Right cardiac atrium (tissue), 5 donors: ENCODE measurements at regions not wholly inside any gene's neighbourhood (a gene's known extent, or its start where the extent isn't known, plus 50 kb on each side); places are given as distances from the start of the nearest gene placed in this dataset.

Source experiments
- ATAC-seq, 2 donors: fragments of 200-7000 bp; cut with Tn5 transposase; one replicate each; pipeline versions ENCODE4 v1.8.0 to v1.9.1; 2020; ENCODE audit warnings: moderate library complexity in 2 of 2, mild to moderate bottlenecking in 1 of 2
- DNase-seq, 3 donors: peaks; one replicate each; pipeline ENCODE4 v3.0.0-alpha.2; 2020
- H3K27ac ChIP-seq: one replicate; pipeline ENCODE4 v1.5.1; 2013; ENCODE audit warnings: mild to moderate bottlenecking, low read length, control low read depth, moderate library complexity
- H3K27me3 ChIP-seq: one replicate; pipeline ENCODE4 v1.6.1; 2013; ENCODE audit not compliant: control insufficient read depth, insufficient read depth
- H3K4me1 ChIP-seq: one replicate; pipeline ENCODE4 v1.6.1; 2013; ENCODE audit warnings: low read length; ENCODE audit not compliant: control insufficient read depth, insufficient read depth
- H3K4me3 ChIP-seq: one replicate; pipeline ENCODE4 v1.5.1; 2013; ENCODE audit warnings: low read length, control low read depth
- H3K9me3 ChIP-seq: one replicate; pipeline ENCODE4 v1.6.1; 2013; ENCODE audit warnings: low read length; ENCODE audit not compliant: control insufficient read depth
- WGBS: extraction: QIAGEN DNeasy Blood & Tissue Kit; methylation state at CpG from one replicate; pipeline ENCODE4 v1.1.7; 2013; 5-methylcytosine and 5-hydroxymethylcytosine counted together
- intact Hi-C, 4 donors: fragments of 100-400 bp; cut with DNase I; formaldehyde crosslinking; loops; one replicate each; pipeline versions ENCODE4 v1.11.0 to v1.14.0; 2022 to 2023
- donor health status: healthy with polysubstance abuse.
- donor health status: DM: no; HTN: yes; CAD: no.
- donor health status: DM: no; HTN: no; CAD: no.
- donor health status: DM: no; HTN: yes; CAD: no; lungs with severe emphysema.
- donor health status: DM: yes; HTN: yes; CAD: no.

GRCh38 chr10:78830062-78830975 lies 238.4 kb upstream of the ZMIZ1 start:
- no peak overlapping the region for H3K4me3 ChIP-seq
- WGBS = 66% methylated on average over 7 of the region's 7 CpGs
- H3K27ac ChIP-seq = no peak overlapping the region
- no peaks in the 10 kb centered on the region for H3K27me3 ChIP-seq
- ATAC-seq (no peak), DNase-seq (no peak)
- intact Hi-C loops = no loop called here
- H3K9me3 ChIP-seq = peaks cover 2% of the 10 kb centered on the region
- no peaks in the 10 kb centered on the region for H3K4me1 ChIP-seq

DNA sequence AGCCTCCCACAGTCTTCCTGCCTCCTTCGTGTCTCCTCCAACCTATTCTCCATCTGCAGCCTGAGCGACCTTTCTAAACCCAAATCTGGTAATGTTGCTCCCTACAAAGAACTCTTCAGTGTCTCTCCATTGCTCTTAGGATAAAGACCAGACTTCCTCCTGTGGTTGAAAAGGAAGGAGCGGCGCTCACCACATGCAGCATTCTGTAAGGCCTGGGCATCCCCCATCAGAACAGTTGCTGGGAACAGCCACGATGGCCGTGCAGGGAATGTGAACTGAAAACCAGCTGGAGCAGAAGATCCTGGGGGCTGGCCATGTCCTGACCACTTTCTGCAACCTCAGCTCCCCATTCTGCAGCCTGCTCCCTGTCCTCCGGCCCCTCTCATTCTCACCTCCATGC lies 237.8 kb upstream of the ZMIZ1 start:
- WGBS = 68% methylated on average over 7 of the region's 7 CpGs
- intact Hi-C loops = no loop called here
- H3K27me3 ChIP-seq = no peaks in the 10 kb centered on the region
- no peak overlapping the region for H3K27ac ChIP-seq
- H3K4me1 ChIP-seq = no peaks in the 10 kb centered on the region
- ATAC-seq (no peak), DNase-seq (no peak)
- peaks cover 2% of the 10 kb centered on the region for H3K9me3 ChIP-seq
- H3K4me3 ChIP-seq = no peak overlapping the region

- H3K9me3 ChIP-seq = peaks cover 2% of the 10 kb centered on the region
- 41% methylated on average over 8 of the region's 8 CpGs for WGBS
- no peak overlapping the region for H3K27ac ChIP-seq
- intact Hi-C loops = no loop called here
- H3K4me1 ChIP-seq = no peaks in the 10 kb centered on the region
- H3K4me3 ChIP-seq = no peak overlapping the region
- ATAC-seq (peak; percentile 54 to 58), DNase-seq (no peak)
- no peaks in the 10 kb centered on the region for H3K27me3 ChIP-seq
These were observed 237.3 kb upstream of the ZMIZ1 start for GRCh38 chr10:78831461-78831860.

DNA sequence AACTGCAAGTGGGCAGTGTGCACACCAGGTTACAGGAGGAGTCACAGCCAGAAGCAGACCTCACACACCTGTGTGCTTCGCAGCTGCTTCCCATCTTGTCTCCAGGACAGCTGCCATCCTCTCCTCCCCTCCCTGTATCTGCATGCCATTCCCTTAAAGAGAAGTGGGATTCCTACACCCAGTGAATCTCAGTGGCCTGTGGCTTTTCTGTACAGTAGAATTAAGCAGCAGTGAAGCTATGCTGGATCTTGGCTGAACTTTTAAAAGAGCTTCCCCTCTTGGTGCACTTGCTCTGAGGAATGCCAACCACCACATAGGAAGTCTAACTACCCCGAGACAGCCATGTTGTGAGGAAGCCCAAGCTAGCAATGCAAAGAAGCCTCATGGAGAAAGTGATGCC lies 236.5 kb upstream of the ZMIZ1 start:
- no peak overlapping the region for H3K4me3 ChIP-seq
- peaks cover 2% of the 10 kb centered on the region for H3K9me3 ChIP-seq
- ATAC-seq (no peak), DNase-seq (no peak)
- H3K27me3 ChIP-seq = no peaks in the 10 kb centered on the region
- no peaks in the 10 kb centered on the region for H3K4me1 ChIP-seq
- intact Hi-C loops = no loop called here
- H3K27ac ChIP-seq = no peak overlapping the region
- WGBS = 91% methylated on average over 2 of the region's 2 CpGs

DNA sequence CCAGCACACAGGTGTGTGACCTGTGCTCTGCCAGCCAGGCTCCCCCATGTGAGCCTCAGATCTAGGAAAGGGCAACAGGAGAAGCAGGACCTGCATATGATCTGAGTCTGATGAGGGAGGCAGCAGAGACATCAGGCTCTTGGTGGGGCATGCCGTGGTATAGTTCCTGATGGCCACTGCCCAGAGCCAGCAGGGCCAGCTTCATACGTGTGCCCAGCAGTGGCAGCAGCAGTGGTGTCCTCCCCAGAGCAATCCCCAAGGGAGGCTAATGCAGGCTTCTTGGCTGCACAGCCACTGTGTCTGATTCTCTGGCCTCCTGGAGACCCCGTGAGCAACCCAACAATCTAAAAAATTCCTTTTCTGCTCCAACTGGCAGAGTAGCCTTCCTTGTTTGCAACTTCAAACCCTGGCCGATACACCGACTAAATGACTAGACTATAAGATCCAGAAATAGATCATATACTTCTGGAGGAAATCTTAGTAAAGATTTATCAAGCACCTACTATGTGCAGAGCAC lies 230.6 kb upstream of the ZMIZ1 start:
- Histone ChIP-seq H3K4me1 (no peaks in the 10 kb centered on the region), H3K4me3 (no peak overlapping the region), H3K9me3 (no peaks in the 10 kb centered on the region), H3K27me3 (no peaks in the 10 kb centered on the region), H3K27ac (no peak overlapping the region)
- ATAC-seq = no peak
- no peak for DNase-seq
- intact Hi-C loops = no loop called here
- WGBS = 56% methylated on average over 5 of the region's 5 CpGs

DNA sequence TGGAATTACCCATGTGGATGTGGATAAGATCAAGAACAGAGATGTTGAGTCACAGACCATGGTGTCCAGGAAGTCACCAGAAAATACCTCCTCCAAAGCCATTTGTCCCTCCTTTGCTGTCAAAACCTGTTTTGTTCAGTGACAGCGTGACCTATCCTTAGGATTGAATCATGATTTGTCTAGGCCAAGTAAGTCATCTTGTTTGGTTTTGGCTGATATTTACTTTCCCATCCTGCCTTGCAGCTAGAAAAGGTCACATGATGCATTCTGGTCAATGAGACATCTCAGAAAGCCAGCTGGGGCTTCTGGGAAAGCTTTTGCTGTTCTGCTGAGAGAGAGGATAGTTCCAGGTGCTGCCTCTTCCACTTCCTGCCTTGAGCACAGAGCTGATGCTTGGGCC lies 225.3 kb upstream of the ZMIZ1 start:
- H3K9me3 ChIP-seq = no peaks in the 10 kb centered on the region
- H3K27ac ChIP-seq = no peak overlapping the region
- no peaks in the 10 kb centered on the region for H3K27me3 ChIP-seq
- intact Hi-C loops = no loop called here
- ATAC-seq (no peak), DNase-seq (no peak)
- no peaks in the 10 kb centered on the region for H3K4me1 ChIP-seq
- WGBS = 98% methylated on average over 1 of the region's 1 CpG
- H3K4me3 ChIP-seq = no peak overlapping the region

DNA sequence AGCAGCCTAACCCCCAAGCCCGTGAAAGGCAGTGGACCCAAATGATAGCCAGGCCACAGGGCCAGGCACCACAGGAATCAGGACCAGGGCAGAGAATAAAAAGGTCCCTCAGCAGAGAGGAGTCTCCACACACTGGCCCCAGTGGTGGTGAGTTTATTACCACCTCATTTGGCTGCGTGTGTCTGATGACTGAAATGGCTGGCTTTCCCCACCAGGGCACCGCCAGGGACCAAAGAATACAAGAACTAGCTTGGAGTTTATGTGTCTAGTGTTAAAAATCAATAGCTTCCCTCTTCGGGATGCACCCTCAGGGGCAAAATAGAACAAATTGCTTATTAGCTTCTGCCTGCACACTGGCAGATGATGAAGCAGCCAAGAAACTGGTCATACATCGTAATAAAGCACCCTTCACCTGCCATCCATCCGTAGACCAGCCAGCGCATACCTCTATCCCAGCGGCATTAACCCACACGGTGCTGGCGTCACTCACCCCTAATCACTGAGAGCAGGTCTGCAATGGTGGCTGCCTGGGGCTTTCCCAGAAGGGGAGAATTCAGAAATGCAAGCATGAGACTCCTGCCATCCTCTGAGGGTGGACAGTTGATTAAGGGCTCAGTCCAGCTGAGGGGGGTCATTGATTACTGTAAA lies 223.7 kb upstream of the ZMIZ1 start:
- intact Hi-C loops = no loop called here
- no peaks in the 10 kb centered on the region for H3K9me3 ChIP-seq
- ATAC-seq (no peak), DNase-seq (no peak)
- H3K27me3 ChIP-seq = no peaks in the 10 kb centered on the region
- WGBS = 72% methylated on average over 10 of the region's 10 CpGs
- H3K4me3 ChIP-seq = no peak overlapping the region
- no peak overlapping the region for H3K27ac ChIP-seq
- no peaks in the 10 kb centered on the region for H3K4me1 ChIP-seq

GRCh38 chr10:78846071-78846470 lies 222.7 kb upstream of the ZMIZ1 start:
- Histone ChIP-seq H3K4me1 (no peaks in the 10 kb centered on the region), H3K9me3 (no peaks in the 10 kb centered on the region), H3K27me3 (no peaks in the 10 kb centered on the region), H3K4me3 (no peak overlapping the region), H3K27ac (no peak overlapping the region)
- ATAC-seq = no peak
- WGBS = 79% methylated on average over 5 of the region's 5 CpGs
- no peak for DNase-seq
- intact Hi-C loops = no loop called here

GRCh38 chr10:78846760-78847159 lies 222.0 kb upstream of the ZMIZ1 start:
- Histone ChIP-seq H3K4me1 (no peaks in the 10 kb centered on the region), H3K27ac (no peak overlapping the region), H3K4me3 (no peak overlapping the region), H3K9me3 (no peaks in the 10 kb centered on the region), H3K27me3 (no peaks in the 10 kb centered on the region)
- peak in 2 of 3 donors; percentile 64 to 76 for DNase-seq
- ATAC-seq = peak; percentile 67 to 73
- 65% methylated on average over 7 of the region's 7 CpGs for WGBS
- intact Hi-C loops = no loop called here

- Histone ChIP-seq H3K27me3 (no peaks in the 10 kb centered on the region), H3K27ac (no peak overlapping the region), H3K4me1 (no peaks in the 10 kb centered on the region), H3K4me3 (no peak overlapping the region), H3K9me3 (no peaks in the 10 kb centered on the region)
- ATAC-seq = no peak
- no peak for DNase-seq
- 88% methylated on average over 5 of the region's 5 CpGs for WGBS
- intact Hi-C loops = no loop called here
These were observed 221.3 kb upstream of the ZMIZ1 start for GRCh38 chr10:78847485-78847884.

DNA sequence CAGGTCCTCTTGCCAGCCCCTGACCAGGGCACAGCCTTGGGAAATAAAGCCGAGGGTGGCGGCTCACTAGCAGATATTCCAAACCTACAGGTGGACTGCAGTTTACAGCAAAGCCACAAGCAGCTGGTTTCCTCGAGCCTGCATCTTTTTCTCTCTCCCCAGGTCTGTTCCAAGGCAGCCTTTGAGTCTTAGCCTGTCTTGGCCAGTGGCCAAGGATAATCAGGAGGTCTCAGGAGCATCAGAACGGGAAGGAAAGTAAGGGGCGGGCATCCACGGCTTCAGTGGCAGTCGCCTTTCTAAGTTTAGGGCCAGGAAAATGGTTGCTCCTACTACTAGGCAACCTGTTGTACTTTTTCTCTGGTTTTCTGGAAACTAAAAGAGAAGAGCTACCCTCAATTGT lies 219.7 kb upstream of the ZMIZ1 start:
- no peaks in the 10 kb centered on the region for H3K27me3 ChIP-seq
- H3K4me3 ChIP-seq = no peak overlapping the region
- 70% methylated on average over 7 of the region's 7 CpGs for WGBS
- no peaks in the 10 kb centered on the region for H3K9me3 ChIP-seq
- intact Hi-C loops = no loop called here
- DNase-seq (no peak), ATAC-seq (no peak)
- no peak overlapping the region for H3K27ac ChIP-seq
- H3K4me1 ChIP-seq = no peaks in the 10 kb centered on the region
